ENCODE measurements at regions not wholly inside any gene's neighbourhood (a gene's known extent, or its start where the extent isn't known, plus 50 kb on each side); places are given as distances from the start of the nearest gene placed in this dataset.

- TF ChIP-seq CTCF (IDR thresholded peaks at IDR 0.05) (no peak), POLR2A (IDR thresholded peaks at IDR 0.05) (no peak)
Measured at GRCh38 chr13:105573136-105573535, 962.3 kb downstream of the EFNB2 start.
